ENCODE measurements at regions not wholly inside any gene's neighbourhood (a gene's known extent, or its start where the extent isn't known, plus 50 kb on each side); places are given as distances from the start of the nearest gene placed in this dataset.

DNA sequence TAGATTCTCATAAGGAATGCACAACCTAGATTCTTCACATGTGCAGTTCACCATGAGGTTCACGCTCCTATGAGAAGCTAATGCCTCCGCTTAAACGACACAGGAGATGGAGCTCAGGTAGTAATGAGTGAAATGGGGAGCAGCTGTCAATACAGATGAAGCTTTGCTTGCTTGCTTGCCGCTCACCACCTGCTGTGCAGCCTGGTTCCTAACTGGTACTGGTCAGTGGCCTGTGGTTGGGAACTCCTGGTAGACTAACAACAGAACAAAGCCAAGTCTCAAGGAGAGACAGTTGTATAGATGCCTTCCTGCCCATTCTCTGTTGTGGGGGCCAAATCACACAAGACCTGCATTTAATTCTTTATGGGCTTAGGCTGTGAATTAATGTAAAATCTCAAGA lies 449.2 kb upstream of the TNP1 start:
- no peak for TF ChIP-seq POLR2A (IDR thresholded peaks at IDR 0.05; ENCODE audit: low read depth, low read length)
- no peak for TF ChIP-seq SPI1 (IDR thresholded peaks at IDR 0.05; ENCODE audit: low read depth, low read length)
- no peak for TF ChIP-seq POLR2AphosphoS5 (IDR thresholded peaks at IDR 0.05; ENCODE audit: low read depth, low read length)
- TF ChIP-seq TAF1 (IDR thresholded peaks at IDR 0.05; ENCODE audit: low read depth, low read length): no peak
- TF ChIP-seq PAX5 (IDR thresholded peaks at IDR 0.05; ENCODE audit: insufficient read depth, low read length, severe bottlenecking): no peak
- TF ChIP-seq POU2F2 (IDR thresholded peaks at IDR 0.05; ENCODE audit: low read depth, low read length): no peak
